ENCODE measurements at regions not wholly inside any gene's neighbourhood (a gene's known extent, or its start where the extent isn't known, plus 50 kb on each side); places are given as distances from the start of the nearest gene placed in this dataset.
"Not testable (repeated sequence)": the region's sequence is repeated elsewhere in the genome, so short reads cannot be mapped to it uniquely, and the experiment has no call there.

GRCh38 chrX:90206840-90207239 lies 285.1 kb downstream of the TGIF2LX start:
- not testable (repeated sequence) for TF ChIP-seq YY1 (IDR thresholded peaks at IDR 0.05; ENCODE audit: insufficient read depth, insufficient read length); ZNF274 (IDR thresholded peaks at IDR 0.05; ENCODE audit: low read depth, low read length)

Measured in NT2/D1 (cell line).